GM12875 (cell line): ENCODE measurements at regions not wholly inside any gene's neighbourhood (a gene's known extent, or its start where the extent isn't known, plus 50 kb on each side); places are given as distances from the start of the nearest gene placed in this dataset.

Source experiments
- H3K4me3 ChIP-seq: one replicate; pipeline ENCODE4 v1.5.1; 2011; ENCODE audit warnings: low read depth, low read length, control low read depth
- CTCF ChIP-seq: IDR thresholded peaks from 2 replicates; pipeline ENCODE4 v1.5.1; 2011; ENCODE audit warnings: low read depth, mild to moderate bottlenecking, control low read depth, inconsistent platforms, low read length, moderate library complexity, borderline replicate concordance; ENCODE audit not compliant: insufficient read depth

DNA sequence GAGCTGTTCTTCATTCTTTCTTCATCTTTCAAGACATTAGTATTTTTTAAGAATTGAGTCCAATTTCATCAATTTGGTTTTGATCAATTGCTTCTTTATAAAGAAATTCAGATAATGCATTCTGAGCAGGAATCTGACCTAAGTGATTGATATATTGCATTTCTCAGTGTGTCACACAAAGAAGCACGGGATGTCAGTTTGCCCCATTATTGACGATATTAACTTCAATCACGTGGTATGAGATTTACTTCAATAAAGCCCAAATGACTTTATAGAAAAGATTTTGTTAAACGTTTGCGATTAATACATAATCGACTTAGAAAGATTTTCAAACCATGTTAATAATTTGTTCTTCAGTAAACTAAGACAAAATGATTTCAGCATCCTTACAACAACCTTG is 1254.2 kb downstream of the FSCB start:
- H3K4me3 ChIP-seq, result no peak overlapping the region
- no peak for TF ChIP-seq CTCF

DNA sequence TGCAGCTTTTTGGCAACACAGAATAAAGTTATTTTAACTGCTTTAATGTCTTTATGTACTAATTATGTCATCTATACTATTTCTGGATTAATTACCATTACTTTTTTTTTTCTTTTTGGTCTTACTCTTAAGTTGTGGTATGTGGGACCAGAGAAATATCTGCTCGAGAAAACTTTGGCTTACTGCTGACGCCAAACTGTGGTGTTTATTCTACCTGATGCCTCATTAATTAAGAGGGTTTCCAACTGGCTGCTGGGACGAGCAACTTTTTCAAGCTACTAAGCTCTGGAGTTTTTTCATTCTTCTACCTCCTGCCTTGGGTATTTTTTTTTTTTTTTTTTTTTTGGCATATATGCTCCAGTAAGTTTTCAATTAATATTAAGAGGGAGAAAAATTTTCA is 1257.5 kb downstream of the FSCB start:
- no peak overlapping the region for H3K4me3 ChIP-seq
- no peak for TF ChIP-seq CTCF

DNA sequence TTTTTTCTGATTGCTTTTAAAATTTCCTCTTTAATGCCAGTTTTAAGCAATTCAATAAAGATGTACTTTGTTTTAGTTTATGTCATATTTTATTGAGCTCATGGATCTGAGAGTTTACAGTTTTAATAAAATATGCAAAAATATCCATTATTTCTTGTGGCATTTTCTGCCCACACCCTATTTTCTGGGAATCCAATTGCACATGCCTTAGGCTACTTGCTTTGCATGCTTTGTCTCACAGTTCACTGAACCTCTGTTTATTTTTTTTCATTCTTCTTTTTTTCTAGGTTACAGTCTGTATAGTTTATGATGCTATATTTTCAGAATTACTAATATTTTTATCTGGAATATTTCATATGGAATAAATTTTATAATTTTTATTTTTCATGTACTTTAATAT is 1258.0 kb downstream of the FSCB start:
- TF ChIP-seq CTCF, result no peak
- H3K4me3 ChIP-seq, result no peak overlapping the region

DNA sequence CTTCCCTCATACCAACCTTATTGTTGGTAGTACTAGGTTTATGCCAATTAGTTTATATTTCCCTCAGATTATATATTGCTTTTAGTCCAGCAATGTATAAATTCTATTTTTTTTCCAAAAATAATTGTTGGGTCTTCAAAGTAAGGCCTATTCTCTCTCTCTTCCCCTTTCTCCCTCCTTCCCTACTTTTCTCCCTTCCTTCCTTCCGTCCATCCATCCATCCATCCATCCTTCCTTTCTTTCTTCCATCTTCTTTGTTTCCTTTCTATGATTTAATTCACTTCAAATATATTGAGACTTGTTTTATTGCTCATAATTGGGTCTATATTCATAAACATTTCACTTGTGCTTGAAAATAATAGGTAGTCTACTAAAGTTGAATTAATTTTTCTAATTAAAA is 1259.2 kb downstream of the FSCB start:
- no peak for TF ChIP-seq CTCF
- no peak overlapping the region for H3K4me3 ChIP-seq

GRCh38 chr14:43244142-43244625 is 1262.9 kb downstream of the FSCB start:
- H3K4me3 ChIP-seq, result no peak overlapping the region
- TF ChIP-seq CTCF, result no peak

DNA sequence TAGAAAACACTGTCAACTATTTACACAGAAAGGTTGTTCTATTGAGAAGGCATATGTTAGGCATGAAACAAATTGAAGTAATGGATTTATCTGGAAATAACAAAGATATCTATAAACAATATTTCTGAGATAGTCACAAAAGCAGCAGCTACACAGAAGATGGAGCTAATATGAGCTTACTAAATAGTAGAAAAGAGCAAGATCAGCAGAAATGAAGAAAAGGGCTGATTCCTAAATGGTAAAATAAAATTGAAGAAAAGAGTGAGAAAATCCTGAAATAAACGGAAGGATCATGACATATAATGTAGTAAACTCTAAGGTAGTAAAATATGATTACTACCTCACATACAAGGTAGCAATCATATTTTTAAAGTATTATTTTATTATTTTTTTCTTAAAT is 1263.9 kb downstream of the FSCB start:
- TF ChIP-seq CTCF, result no peak
- no peak overlapping the region for H3K4me3 ChIP-seq

GRCh38 chr14:43232261-43232660 is 1274.8 kb downstream of the FSCB start:
- TF ChIP-seq CTCF, result no peak
- no peak overlapping the region for H3K4me3 ChIP-seq
